Fibroblast of peridontal ligament (primary cell): ENCODE measurements at regions not wholly inside any gene's neighbourhood (a gene's known extent, or its start where the extent isn't known, plus 50 kb on each side); places are given as distances from the start of the nearest gene placed in this dataset.
A peak's percentile ranks its signal among the peaks of the same experiment; 100 is the strongest.

Experiments
- DNase-seq: peaks from one replicate; pipeline ENCODE4 v3.0.0-alpha.2; 2010; ENCODE audit errors: extremely low read depth

DNA sequence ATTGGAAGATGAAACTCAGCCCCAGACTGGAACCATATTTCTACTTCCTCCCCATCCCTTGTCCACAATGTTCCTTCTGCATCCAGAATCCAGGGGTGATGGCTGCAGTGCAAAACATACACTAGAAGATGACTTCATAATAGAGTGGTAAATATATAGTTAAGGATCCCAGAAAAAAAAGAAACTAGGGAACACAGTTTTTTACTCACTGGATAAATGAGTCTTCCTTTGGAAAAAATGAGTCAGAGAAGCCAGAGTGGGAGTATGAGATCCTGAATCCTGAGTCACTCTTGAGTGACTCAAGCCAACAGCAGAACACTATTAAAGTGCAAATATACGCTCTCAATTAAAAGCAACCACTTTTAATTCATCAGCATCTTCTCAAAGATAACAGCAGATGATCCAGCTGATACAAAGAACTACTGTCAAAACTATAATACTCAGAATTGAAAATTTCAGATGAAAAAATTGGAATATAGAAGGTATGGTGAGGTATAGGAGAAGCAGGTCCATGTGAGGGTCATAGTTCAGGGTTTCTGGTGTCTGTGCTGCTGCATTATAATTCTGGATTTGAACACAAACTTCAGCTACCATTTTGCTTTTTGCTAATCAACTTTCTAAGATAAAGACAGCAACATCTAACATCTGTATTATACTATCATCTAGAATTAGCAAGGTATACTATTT, 987.2 kb upstream of the CDH2 start:
- peak; percentile 96 for DNase-seq

DNA sequence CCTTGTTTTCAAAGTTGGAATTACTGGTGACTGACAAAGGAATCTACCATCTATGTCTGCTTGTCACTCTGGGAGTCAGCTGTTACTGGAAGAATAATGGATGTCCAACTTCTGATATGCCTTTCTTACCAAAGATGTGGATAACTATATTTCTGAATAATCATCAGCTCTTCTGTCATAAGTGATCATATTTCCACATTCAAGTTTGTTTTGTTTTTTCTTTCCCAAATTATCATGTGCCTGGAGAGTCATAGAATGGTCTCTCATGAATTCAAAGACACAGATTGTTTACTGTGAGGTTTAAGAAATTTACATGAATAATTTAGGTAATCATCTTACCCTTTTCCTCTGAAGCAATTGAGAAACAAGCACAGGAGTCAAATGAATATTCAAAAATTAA, 986.7 kb upstream of the CDH2 start:
- peak; percentile 56 for DNase-seq

DNA sequence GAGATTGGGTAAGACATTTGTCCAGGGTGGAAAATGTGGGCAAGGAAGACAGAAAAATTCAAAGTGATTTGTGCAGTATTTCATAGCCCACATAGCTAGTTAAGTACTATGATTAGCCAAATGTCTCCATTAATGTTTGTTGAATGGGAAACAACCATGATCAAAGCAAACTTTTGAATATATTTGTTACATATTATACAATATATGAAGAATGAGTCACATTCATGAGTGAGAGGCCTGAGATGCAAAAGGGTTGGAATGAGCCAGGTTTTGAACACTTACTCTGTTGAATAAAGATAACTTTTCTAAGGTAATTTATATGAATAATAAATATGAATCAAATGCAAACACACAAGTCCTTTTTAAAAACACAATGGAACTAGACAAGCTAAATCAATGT, 984.5 kb upstream of the CDH2 start:
- DNase-seq, result no peak

DNA sequence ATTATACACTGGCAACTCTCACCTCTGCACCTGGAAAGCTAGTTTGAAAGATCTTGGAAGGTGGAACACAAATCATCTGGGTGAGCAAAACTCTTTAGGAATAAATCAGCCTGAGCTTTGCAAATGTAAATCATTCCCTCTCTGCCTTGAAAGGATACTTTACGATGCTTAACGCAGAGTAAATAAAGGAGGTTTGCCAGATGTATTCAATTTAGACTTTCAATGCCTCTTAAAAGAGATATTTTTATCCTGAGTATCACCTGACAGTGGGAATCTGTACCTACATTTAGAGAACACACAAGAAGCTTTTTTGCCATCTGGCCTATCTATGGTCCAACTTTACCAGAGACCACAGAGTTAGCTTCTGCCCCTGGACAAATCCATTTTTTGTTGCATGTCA, 983.2 kb upstream of the CDH2 start:
- DNase-seq, result peak; percentile 31

DNA sequence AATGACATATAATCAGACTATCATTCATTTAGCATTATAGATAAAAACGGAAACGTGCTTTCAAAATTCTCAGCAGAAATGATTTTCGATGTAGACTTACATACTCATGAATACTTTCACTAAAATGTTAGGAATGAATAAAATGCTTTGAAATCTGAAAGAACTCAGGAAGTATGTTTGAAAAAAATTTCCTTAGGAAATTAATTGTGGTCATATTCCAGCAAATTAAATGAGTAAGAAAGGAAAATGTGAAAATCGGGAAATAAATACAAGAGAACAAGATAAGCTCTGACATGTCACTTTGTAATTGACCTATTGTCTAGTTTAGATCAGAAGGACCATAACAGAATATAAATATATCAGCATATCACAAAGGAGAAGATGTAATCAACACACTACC, 981.0 kb upstream of the CDH2 start:
- DNase-seq, result no peak

DNA sequence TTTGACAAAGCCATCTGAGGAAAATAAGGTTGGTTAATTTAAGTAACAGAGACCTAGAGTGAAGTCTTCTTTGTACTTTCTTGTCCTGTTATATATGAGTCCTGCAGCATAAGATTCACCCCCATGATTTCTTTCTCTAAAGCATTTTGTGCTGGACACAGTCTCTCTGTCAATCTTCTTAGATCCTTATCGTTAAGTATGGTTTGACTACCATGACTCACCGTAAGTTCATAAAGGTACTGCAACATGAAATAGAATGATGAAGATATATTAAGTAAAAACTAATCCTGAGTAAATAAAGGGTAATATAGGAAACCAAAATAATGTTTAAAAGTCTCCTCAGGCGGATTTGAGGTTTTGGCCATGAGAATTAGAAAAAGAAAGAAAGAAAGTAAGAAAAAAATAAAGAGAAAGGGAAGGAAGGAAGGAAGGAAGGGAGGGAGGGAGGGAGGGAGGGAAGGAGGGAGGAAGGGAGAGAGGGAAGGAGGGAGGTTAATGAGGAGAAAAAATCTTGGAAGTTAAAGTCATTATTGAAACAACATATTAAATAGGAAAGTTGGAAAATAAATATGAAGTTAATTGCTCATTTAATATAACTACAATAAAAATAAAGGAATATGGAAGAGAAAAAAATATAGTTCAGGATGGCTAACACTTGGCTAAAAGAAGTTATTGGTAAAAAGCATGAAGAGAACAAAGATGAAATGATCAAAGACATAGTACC, 980.3 kb upstream of the CDH2 start:
- no peak for DNase-seq

DNA sequence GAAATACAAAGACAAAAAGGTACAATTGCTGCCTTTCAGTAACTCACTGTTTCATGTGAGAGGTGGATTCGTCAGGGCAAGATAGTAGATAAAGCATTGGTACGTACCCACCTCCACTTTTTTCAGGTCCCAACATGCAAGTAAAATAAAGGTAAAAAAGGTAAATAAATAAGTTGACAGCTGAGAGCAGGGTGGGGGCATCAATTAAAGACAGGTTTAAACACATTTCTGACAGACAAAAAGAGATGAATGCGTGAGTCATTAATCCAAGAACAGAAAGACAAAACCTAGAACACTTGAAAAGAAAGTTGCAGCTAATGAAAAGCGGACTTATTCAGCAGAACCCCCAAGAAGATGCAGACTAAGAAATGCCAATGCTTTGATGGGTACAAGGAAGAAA, 979.6 kb upstream of the CDH2 start:
- no peak for DNase-seq

DNA sequence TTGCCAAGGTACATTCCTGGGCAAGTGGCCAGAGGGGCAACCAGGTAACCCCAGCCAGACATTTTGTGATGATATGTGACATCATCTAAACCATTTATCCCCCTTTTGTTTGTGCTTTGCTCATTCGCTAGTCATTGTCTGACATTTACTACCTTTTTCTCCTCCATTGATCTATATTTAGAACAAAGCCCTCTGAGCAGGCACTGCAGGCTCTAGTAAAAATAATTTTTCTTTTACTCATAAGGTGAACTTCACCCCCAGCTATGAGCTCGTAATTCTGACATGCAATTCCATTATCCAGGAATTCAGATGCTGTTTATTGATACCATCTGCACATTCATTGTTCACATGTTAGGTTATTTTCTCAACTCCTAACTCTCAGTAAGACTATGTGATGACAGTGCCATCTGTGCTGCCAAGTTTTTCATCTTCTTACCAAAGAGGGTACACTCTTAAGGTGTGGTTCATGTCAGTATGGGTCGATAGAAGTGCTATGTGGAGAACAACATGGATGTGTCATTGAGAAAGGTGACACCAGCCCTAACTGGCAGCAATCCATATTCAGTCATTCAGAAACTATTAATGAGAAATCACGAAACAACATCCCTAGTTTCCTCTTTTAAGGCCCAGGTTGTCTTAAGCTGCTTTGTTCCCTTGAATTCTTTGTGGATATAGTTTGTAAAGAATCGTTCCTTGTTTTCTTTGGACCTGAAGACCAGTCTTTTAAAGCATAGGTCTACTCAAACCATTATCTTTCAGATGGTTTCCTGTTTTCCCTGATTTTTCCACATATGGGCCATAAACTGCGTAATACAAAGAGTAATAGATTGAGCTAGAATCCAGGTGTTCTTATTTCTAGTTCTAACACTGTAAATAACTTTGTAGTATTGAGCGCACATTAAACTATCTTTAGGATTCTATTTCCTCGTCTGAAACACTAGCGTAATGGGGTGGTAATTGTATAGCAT, 978.1 kb upstream of the CDH2 start:
- peak; percentile 80 for DNase-seq

DNA sequence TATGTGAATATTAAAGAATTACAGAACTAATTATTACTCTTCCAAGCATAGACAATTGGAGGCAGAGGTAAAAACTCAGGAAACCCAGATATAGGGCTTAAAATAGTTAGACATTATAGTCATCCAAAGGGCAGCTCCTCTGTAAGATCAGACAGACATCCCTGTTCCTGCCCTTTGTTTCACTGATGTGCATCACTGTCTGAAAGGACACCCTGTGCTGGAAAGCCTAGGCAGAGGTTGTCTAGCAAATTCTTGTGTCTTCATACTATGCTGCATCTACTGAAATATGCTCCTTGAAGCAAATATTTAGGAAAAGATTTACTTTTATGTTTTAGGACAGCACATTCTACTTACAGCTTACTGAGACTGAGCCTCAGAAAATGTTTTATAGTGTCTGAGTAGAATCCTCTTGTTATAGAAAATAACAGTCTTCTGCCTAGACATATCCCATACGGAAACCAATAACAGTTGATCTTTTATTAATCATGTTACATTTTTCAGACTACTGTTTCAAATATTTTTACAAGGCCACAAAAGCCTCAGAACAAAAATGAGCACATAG, 977.3 kb upstream of the CDH2 start:
- DNase-seq, result peak; percentile 6

DNA sequence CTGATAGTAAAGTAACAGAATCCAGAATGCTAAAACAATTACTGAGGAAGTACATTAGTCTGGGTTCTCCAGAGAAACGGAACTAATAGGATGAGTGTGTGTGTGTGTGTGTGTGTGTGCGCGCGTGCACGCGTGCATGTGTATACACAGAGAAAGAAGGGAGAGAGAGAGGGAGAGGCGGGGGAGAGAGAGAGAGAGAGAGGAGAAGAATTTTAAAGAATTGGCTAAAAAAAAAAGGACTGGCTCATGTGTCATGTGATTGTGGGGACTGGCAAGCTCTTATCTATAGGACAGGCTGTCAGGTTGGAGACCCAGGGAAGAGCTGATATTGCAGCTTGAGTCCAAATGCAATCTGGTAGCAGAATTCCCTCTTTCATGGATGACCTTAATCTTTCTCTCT, 976.2 kb upstream of the CDH2 start:
- DNase-seq, result no peak

DNA sequence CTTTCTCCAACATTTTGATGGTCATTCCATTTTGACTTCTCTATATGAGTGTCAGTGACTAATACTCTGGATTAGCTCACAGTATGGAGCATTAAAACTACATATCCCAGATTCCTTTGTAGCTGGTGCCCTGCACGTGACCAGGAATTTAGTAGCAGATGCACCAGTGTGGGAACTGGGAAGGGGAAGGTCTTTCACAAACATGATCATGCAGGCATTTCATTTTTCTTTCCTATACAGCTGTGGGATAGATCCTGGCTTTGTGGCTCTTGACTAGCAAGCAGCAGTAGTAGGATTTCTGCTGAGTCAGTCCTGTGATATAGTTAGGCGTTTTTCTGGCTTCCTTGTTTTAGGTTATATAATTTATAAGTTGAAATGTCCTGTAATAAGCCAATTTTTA, 971.0 kb upstream of the CDH2 start:
- peak; percentile 78 for DNase-seq

DNA sequence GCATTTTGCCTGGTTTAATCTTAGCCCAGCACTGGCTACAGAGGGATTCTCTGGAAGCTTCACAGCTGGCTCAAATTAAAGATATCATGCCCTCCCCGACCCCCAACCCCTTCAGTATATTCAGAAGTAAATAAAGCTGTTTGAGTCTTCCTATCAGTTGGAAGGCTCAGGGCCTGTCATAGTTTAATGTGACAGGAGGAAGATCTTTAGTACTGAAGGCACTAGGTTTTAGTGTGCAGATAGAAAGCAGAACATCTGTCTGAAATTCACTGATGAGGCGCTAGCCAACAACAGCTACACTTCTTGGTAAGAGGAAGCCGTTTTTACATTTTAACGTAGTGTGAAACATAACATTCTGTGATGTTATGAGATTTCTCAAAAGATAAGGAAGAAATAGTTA, 969.1 kb upstream of the CDH2 start:
- no peak for DNase-seq

DNA sequence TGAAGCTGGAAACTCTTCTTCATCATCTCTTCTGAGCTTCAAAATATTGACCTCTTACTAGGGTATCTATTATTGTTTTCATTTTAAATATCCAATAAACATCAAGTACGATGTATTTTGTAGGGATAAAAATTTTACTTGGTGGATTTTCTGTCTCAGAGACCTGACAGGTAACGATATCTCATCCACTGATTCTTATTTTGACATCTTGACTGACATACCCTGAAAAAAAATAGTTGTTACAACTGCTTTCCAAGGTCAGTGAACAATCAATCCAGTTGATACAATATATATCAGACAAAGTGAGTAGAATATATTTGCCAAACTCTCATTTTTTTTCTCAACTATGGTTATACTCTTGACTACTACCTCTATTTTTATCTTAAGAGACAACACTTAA, 963.7 kb upstream of the CDH2 start:
- no peak for DNase-seq

DNA sequence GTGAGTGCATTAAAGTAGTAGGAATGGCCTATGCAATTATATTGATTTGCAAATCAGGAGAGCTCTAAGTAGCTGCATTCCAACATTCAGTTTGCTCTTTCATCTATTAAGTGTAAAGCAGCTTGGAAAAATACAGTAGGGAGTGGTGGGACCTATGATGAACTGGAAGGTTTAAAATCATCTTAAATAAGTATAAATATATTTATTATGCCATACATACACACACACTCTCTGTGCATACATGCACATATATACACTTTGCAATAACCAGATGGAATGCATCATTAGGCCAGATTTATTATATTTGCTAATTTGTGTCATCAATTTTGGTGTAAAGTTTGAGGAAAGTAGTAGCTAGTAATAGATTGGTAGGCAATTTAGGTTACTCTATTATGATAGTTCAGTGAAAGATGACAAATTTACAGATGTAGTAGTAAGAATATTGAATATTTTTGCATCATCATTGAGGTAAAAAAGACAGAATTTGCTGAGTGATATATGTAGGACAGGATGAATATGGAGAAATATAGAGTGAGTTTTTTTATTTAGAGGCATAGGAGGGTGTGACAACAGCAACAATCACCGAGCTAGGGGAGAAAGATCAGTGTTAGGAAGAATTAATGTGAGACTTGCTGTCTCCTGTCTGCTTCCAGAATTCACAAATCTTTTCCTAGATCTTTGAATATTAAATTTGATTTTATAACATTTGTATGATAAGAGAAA, 961.0 kb upstream of the CDH2 start:
- DNase-seq, result no peak

DNA sequence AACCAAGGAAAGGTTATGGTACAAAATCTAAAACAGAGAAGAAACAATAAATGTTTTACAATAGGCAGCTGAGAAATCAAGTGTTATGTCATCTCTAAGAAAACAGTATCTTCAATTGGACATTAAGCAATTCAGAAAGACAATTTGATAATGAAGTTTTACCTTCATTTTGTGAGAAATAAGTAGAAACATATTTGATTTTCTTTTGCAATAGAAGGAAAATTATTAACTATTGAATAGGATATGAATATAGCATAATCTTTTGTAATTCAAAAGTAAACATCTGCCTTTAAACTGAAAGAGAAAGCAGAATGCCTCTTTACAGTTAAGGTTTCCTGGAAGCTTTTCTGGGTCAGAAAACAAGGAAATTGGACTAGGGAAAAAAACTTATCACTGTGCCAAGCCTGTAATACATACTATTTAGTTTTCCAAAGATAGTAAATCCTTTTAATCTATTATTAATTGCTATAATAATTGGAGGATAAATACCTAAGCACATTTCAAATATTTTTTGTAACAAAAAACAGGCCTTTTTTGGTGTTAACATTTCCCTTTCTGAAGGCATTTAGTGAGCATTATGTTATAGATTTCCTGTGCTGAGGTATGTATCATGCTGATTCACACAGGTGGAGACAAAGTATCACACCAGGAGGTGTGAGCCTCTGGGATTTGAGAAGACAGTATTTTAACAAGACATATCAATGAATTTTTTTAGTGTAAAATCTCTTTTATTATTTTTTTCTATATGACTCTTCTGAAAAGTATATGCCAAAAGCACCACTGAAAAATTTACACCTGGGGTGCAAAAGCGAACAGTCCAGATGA, 947.0 kb upstream of the CDH2 start:
- peak; percentile 52 for DNase-seq

DNA sequence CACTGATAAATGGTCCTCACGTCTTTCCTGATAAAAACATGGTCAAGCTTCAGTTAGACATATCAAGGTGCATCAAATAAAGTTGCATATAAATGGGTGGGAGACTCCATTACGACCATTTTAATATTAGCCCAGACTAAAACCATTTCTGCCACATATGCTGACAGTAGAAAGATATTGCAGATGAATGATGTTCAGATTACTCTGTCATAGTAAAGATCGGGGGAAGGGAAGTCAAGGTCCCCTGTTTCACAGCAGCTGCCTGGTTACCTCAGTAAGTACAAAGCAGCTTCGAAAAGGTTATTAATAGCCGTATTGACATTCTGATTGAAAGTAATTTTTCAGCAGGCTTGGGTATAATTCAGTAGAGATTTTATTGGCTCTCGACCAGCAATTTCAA, 927.7 kb upstream of the CDH2 start:
- DNase-seq, result no peak

DNA sequence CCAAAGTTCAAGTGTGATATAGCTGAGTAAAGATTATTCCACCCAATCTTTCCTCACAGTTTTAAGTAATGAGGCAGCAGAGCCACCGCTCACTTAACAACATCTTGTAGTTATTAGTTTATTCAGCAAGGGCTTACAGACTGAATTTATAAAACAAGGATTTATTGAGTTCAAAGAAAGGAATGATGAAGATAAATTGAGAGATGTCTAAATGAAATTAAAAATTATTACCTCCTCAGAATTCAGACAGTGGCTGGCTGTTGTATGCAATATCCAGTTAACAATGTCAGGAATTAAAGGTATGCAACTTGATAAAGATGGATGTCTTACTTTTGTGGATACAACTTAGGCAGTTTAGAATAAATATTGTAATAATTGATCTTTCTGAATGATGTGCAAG, 927.3 kb upstream of the CDH2 start:
- DNase-seq, result peak; percentile 3

DNA sequence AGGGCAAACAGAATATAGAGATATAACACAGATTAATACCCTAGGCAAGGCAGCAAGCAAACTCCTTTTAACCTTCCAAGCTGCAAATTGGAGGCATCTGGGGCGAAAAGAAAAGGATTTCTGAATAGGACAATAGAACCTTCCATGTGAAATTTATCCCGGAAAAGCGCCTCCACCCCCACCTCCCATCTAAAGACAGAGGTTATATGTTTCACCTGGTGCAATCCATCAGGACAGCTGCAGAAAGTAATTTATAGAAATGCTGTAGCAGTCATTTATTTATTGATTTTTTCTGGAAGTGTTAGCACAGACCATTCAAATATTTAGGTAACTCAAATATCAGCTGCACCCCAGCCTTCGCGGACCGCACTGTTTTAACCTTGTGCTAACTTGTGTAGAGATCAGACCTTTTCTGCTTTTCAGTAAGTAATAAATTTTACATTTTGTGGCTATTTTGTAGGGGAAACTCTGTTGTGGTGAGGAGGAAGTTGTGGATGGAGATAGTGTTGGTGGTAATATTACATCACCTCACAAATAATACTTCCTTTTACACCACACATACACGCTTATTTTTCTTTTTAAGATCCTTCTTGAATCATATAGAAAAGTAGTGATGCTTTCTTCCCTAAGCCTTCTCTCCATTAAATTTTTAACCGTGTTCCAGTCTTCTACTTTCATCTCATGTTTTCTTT, 919.3 kb upstream of the CDH2 start:
- no peak for DNase-seq

DNA sequence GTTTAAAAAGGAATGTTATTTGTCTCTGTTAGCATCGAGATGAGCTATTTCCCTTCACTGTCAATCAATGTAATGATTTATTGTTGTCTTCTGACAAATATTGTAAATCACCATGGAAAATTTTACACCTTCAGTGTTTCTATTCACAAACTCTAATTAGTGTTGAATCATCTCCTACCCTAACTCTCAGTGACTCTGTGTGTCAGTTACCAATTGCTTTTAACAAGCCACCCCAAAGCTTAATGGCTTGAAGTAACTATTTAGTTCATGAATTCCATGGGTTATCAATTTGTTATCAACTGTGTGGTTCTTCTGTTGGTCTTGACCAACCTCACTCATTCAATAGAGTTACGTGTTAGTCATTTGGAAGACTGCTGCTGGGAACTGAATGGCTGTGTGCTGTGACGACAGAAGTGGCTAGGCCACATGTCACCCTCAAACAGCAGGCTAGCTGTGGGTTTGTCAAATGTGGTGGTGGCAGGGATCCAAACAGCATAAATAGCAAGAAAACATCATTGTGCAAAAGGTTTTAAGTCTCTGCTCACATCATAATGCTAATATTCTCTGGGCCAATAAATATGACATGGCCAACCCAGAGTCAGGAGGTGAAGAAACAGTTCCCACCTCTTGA, 910.8 kb upstream of the CDH2 start:
- no peak for DNase-seq

DNA sequence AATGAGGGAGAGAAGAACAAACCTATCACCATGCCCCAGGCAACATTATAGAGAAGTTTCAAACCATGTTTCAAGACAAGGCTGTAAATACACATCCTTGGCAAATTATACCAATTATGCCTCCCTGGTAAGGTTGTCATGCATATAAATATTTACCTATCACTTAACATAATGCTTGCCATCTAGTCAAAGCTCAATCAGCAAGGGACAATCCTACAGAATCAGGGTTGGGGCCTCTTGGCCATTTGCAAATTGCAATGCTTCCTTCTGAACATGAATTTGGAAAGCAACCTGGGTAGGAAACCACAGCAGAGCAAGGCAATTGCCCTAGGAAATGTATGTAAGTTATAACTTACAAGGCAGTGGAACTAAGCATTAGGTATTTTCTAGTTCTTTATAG, 907.2 kb upstream of the CDH2 start:
- DNase-seq, result no peak
